Activated naive CD4-positive, alpha-beta T cell treated with anti-CD3 and anti-CD28 coated beads, Interleukin-2, amount 10 ng/mL, durations not matched to agents 7 days and 5 days (primary cell): ENCODE measurements at regions not wholly inside any gene's neighbourhood (a gene's known extent, or its start where the extent isn't known, plus 50 kb on each side); places are given as distances from the start of the nearest gene placed in this dataset.
"Not testable (repeated sequence)": the region's sequence is repeated elsewhere in the genome, so short reads cannot be mapped to it uniquely, and the experiment has no call there.

ENCODE experiments used
- CTCF ChIA-PET: fragments of 350-600 bp; sonication (Branson Sonifier 250); formaldehyde crosslinking; loops from one replicate; lab custom pipeline; 2021; ENCODE audit warnings: antibody characterized with exemption; lab: Charles Lee
- DNase-seq: peaks from one replicate; pipeline ENCODE4 v3.0.0-alpha.2; 2020
- H3K27ac Mint-ChIP-seq: one replicate; pipeline ENCODE4 v1.8.0; 2021; ENCODE audit warnings: mild to moderate bottlenecking, moderate library complexity, mixed read lengths
- H3K27me3 Mint-ChIP-seq: one replicate; pipeline ENCODE4 v1.8.0; 2021; ENCODE audit warnings: mild to moderate bottlenecking, mixed read lengths
- H3K36me3 Mint-ChIP-seq: one replicate; pipeline ENCODE4 v1.8.0; 2021; ENCODE audit warnings: mixed read lengths
- H3K4me1 Mint-ChIP-seq: one replicate; pipeline ENCODE4 v1.8.0; 2021; ENCODE audit warnings: mixed read lengths
- H3K4me3 Mint-ChIP-seq: one replicate; pipeline ENCODE4 v1.8.0; 2021; ENCODE audit warnings: mild to moderate bottlenecking, moderate library complexity, mixed read lengths
- H3K9me3 Mint-ChIP-seq: one replicate; pipeline ENCODE4 v1.8.0; 2021; ENCODE audit warnings: mixed read lengths

GRCh38 chr2:145757503-145758246 is 1237.8 kb upstream of the ZEB2 start:
- Mint-ChIP-seq H3K4me1 (no peaks in the 10 kb centered on the region), H3K9me3 (no peaks in the 10 kb centered on the region), H3K4me3 (no peak overlapping the region), H3K36me3 (no peaks in the 10 kb centered on the region), H3K27me3 (no peaks in the 10 kb centered on the region), H3K27ac (no peak overlapping the region)
- CTCF ChIA-PET: no interaction called here
- no peak for DNase-seq

GRCh38 chr2:145755019-145755837 is 1235.3 kb upstream of the ZEB2 start:
- Mint-ChIP-seq H3K4me1 (no peaks in the 10 kb centered on the region), H3K27me3 (no peaks in the 10 kb centered on the region), H3K4me3 (no peak overlapping the region), H3K36me3 (no peaks in the 10 kb centered on the region), H3K9me3 (no peaks in the 10 kb centered on the region), H3K27ac (no peak overlapping the region)
- CTCF ChIA-PET: no interaction called here
- no peak for DNase-seq

- no peak overlapping the region for H3K4me3 Mint-ChIP-seq
- H3K27ac Mint-ChIP-seq: no peak overlapping the region
- no peaks in the 10 kb centered on the region for H3K4me1 Mint-ChIP-seq
- no peak for DNase-seq
- H3K27me3 Mint-ChIP-seq: no peaks in the 10 kb centered on the region
- H3K9me3 Mint-ChIP-seq: no peaks in the 10 kb centered on the region
- CTCF ChIA-PET: no interaction called here
- H3K36me3 Mint-ChIP-seq: no peaks in the 10 kb centered on the region
Measured at GRCh38 chr2:145753966-145754365, 1234.0 kb upstream of the ZEB2 start.

- no peak for DNase-seq
- Mint-ChIP-seq H3K36me3 (no peaks in the 10 kb centered on the region), H3K27me3 (no peaks in the 10 kb centered on the region), H3K27ac (no peak overlapping the region), H3K4me3 (no peak overlapping the region), H3K4me1 (no peaks in the 10 kb centered on the region), H3K9me3 (no peaks in the 10 kb centered on the region)
- CTCF ChIA-PET: interaction anchor here (0.9 to 1.5 kb wide), 3 partner anchors 20 to 1303 kb away, joined by 3 to 4 read pairs (median 4); no protein-coding TSS in a partner anchor
Measured at GRCh38 chr2:145753041-145753608, 1233.2 kb upstream of the ZEB2 start.

- Mint-ChIP-seq H3K9me3 (no peaks in the 10 kb centered on the region), H3K27ac (no peak overlapping the region), H3K4me3 (no peak overlapping the region), H3K27me3 (no peaks in the 10 kb centered on the region), H3K4me1 (no peaks in the 10 kb centered on the region), H3K36me3 (no peaks in the 10 kb centered on the region)
- no peak for DNase-seq
- CTCF ChIA-PET: interaction anchor here (0.9 to 1.5 kb wide), 4 partner anchors 19 to 1302 kb away, joined by 3 to 4 read pairs (median 4); no protein-coding TSS in a partner anchor
Measured at GRCh38 chr2:145752091-145752806, 1232.3 kb upstream of the ZEB2 start.

GRCh38 chr2:145751629-145752028 is 1231.7 kb upstream of the ZEB2 start:
- Mint-ChIP-seq H3K27ac (no peak overlapping the region), H3K27me3 (no peaks in the 10 kb centered on the region), H3K36me3 (no peaks in the 10 kb centered on the region)

GRCh38 chr2:145751155-145751554 is 1231.2 kb upstream of the ZEB2 start:
- no peak for DNase-seq
- H3K4me3 Mint-ChIP-seq: no peak overlapping the region
- CTCF ChIA-PET: interaction anchor here (1.3 kb wide), 1 partner anchor 267 kb away, joined by 3 read pairs; no protein-coding TSS in a partner anchor
- H3K36me3 Mint-ChIP-seq: no peaks in the 10 kb centered on the region
- peaks cover 4% of the 10 kb centered on the region for H3K9me3 Mint-ChIP-seq
- H3K27ac Mint-ChIP-seq: no peak overlapping the region
- H3K4me1 Mint-ChIP-seq: no peaks in the 10 kb centered on the region
- H3K27me3 Mint-ChIP-seq: no peaks in the 10 kb centered on the region

More at GRCh38 chr2:145751629-145752028, 1231.7 kb upstream of the ZEB2 start:
- DNase-seq: no peak
- Mint-ChIP-seq H3K9me3 (no peaks in the 10 kb centered on the region), H3K4me1 (no peaks in the 10 kb centered on the region), H3K4me3 (no peak overlapping the region)
- CTCF ChIA-PET: interaction anchor here (1.3 kb wide), 1 partner anchor 267 kb away, joined by 3 read pairs; no protein-coding TSS in a partner anchor

GRCh38 chr2:145750612-145751011 is 1230.7 kb upstream of the ZEB2 start:
- Mint-ChIP-seq H3K27me3 (no peaks in the 10 kb centered on the region), H3K27ac (no peak overlapping the region), H3K9me3 (peaks cover 5% of the 10 kb centered on the region), H3K4me3 (no peak overlapping the region), H3K4me1 (no peaks in the 10 kb centered on the region), H3K36me3 (no peaks in the 10 kb centered on the region)
- no peak for DNase-seq
- CTCF ChIA-PET: interaction anchor here (1.3 kb wide), 1 partner anchor 266 kb away, joined by 3 read pairs; no protein-coding TSS in a partner anchor

- Mint-ChIP-seq H3K36me3 (no peaks in the 10 kb centered on the region), H3K27me3 (no peaks in the 10 kb centered on the region), H3K4me3 (no peak overlapping the region), H3K4me1 (no peaks in the 10 kb centered on the region), H3K9me3 (peaks cover 5% of the 10 kb centered on the region), H3K27ac (no peak overlapping the region)
- CTCF ChIA-PET: no interaction called here
- DNase-seq: no peak
Measured at GRCh38 chr2:145750144-145750543, 1230.2 kb upstream of the ZEB2 start.

- Mint-ChIP-seq H3K9me3 (peaks cover 5% of the 10 kb centered on the region), H3K4me3 (no peak overlapping the region), H3K27me3 (no peaks in the 10 kb centered on the region), H3K36me3 (no peaks in the 10 kb centered on the region), H3K27ac (no peak overlapping the region), H3K4me1 (no peaks in the 10 kb centered on the region)
- CTCF ChIA-PET: no interaction called here
- no peak for DNase-seq
Measured at GRCh38 chr2:145749556-145749955, 1229.6 kb upstream of the ZEB2 start.

- Mint-ChIP-seq H3K4me3 (no peak overlapping the region), H3K36me3 (no peaks in the 10 kb centered on the region), H3K4me1 (no peaks in the 10 kb centered on the region), H3K27me3 (no peaks in the 10 kb centered on the region), H3K27ac (no peak overlapping the region), H3K9me3 (peaks cover 5% of the 10 kb centered on the region)
- CTCF ChIA-PET: no interaction called here
- DNase-seq: no peak
Measured at GRCh38 chr2:145748927-145749326, 1229.0 kb upstream of the ZEB2 start.

- no peak overlapping the region for H3K4me3 Mint-ChIP-seq
Measured at GRCh38 chr2:145747715-145748114, 1227.8 kb upstream of the ZEB2 start.

GRCh38 chr2:145745387-145745721 is 1225.4 kb upstream of the ZEB2 start:
- CTCF ChIA-PET, H3K4me3 Mint-ChIP-seq, H3K4me1 Mint-ChIP-seq: not testable (repeated sequence)

More at GRCh38 chr2:145747715-145748114, 1227.8 kb upstream of the ZEB2 start:
- no peaks in the 10 kb centered on the region for H3K4me1 Mint-ChIP-seq
- H3K27me3 Mint-ChIP-seq: no peaks in the 10 kb centered on the region
- CTCF ChIA-PET: no interaction called here
- no peak overlapping the region for H3K27ac Mint-ChIP-seq
- H3K9me3 Mint-ChIP-seq: peaks cover 5% of the 10 kb centered on the region
- no peaks in the 10 kb centered on the region for H3K36me3 Mint-ChIP-seq
- no peak for DNase-seq

More at GRCh38 chr2:145745387-145745721, 1225.4 kb upstream of the ZEB2 start:
- not testable (repeated sequence) for H3K27me3 Mint-ChIP-seq, DNase-seq, H3K27ac Mint-ChIP-seq, H3K36me3 Mint-ChIP-seq, H3K9me3 Mint-ChIP-seq
